GM12872 (cell line): ENCODE measurements at regions not wholly inside any gene's neighbourhood (a gene's known extent, or its start where the extent isn't known, plus 50 kb on each side); places are given as distances from the start of the nearest gene placed in this dataset.

Source experiments
- TF ChIP-seq, protein P1 (sequence below): IDR thresholded peaks from 3 replicates; pipeline ENCODE4 v1.5.1; 2011; ENCODE audit warnings: low read depth, mild to moderate bottlenecking, low read length, moderate library complexity; ENCODE audit not compliant: insufficient read depth

DNA sequence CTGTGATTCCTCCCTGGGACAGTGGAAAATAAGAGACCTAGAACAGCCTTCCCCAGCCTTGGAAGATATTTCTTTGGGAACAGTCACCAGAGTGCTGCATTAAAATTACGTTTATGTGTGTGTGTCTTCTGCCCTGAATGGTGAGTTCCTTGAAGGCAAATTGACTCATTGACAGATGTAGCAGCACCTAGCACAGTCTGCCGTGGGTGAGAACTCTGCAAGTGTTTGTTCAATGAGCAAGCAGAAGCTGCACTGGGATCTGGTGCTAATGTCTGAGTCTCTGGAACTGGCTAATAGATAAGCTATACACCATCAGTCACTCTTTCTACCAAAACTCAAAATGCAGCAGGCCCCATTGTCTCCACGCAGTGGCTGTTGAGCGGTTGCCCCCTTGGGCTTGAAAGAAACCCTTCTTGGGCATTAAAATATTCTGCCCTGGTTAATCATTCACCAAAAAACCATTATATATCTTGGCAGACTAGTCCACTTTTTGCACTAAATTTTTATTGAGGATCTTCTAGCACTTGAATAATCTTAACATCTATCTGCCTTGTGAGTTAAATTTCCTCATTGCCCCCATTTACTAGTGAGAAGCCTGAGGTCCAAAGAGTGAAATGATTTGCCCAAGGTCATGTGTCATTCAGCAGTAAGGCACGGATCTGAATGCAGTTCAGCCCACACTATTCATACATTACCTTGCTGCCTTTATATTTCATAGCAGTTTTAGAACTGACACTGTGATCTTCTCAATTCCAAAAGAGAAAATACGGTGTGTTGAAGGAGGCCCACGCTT, 87.8 kb upstream of the GALNT18 start:
- TF ChIP-seq, protein P1, sequence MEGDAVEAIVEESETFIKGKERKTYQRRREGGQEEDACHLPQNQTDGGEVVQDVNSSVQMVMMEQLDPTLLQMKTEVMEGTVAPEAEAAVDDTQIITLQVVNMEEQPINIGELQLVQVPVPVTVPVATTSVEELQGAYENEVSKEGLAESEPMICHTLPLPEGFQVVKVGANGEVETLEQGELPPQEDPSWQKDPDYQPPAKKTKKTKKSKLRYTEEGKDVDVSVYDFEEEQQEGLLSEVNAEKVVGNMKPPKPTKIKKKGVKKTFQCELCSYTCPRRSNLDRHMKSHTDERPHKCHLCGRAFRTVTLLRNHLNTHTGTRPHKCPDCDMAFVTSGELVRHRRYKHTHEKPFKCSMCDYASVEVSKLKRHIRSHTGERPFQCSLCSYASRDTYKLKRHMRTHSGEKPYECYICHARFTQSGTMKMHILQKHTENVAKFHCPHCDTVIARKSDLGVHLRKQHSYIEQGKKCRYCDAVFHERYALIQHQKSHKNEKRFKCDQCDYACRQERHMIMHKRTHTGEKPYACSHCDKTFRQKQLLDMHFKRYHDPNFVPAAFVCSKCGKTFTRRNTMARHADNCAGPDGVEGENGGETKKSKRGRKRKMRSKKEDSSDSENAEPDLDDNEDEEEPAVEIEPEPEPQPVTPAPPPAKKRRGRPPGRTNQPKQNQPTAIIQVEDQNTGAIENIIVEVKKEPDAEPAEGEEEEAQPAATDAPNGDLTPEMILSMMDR = no peak

DNA sequence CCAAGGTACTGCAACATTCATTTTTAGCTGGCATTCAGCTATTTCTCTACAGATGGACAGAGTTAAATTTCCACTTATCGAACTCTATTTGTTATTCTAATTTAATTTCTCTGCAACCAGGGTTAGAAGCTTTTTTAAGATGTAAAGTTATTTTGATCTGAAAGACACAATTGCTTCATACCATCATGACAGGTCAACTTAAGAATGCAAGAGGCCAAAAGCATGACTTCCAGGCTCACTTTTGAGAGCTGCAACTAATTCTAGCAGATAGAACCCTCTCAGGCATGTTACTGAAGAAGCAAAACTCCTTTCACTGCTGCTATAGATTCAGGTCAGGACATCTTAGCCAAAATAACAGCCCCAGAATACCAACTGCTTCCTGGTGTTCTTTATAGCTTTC, 86.5 kb upstream of the GALNT18 start:
- TF ChIP-seq, protein P1 = no peak

DNA sequence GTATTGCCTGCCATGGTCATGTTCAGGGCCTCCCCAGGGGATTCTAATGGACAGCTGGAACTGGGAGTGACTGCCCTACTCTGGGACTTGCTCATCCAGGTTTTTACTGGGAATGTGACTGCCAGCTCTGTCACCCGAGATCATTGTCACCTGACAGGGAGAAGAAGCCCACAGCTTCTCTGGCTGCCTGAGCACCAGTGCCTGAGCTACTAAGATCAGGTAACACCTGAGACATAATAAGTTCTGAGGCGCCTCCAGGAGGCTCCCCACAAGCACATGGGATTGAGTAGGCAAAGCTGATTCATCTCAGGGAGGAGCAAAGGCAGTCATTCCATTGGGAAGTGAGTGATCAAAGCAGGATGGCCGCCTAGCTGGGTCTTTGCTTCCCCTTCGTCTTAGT, 84.2 kb upstream of the GALNT18 start:
- TF ChIP-seq, protein P1 = no peak

DNA sequence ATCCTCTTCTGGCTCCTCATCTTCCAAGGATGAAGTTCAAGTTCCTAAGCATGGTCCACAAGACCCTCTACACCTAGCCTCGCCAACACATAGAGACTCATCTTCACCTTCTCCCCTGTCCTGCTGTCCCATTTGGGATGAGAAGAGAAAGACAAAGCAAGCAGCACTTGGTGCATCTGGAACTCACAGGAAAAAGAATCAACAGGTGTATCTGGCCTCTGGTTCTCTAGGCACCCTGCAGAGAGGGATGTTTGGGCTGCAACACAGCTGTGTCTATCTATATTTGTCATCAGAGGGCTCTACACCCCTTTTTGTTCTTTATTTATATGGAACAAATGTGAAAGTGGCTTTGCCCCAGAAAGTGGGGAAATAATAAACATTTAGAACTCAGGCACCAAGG, 82.1 kb upstream of the GALNT18 start:
- TF ChIP-seq, protein P1 = no peak

DNA sequence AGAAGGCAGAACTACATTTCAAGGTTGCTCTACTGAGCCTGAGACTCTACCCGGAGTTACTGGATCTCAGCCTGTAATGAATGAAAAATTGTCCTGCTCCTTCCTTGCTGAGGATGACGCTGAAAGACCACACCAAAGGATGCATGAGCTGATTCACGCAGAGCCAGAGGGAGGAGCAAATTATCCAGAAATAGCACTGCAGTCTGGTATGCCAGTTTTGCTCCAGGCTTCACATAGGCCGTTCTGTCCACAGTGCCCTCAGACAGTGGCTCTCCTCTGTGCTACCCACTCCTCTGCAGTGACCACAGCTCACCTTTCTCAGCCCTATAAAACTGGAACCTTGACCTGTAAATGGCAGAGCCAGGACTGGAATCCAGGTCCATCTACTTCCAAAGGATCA, 79.3 kb upstream of the GALNT18 start:
- TF ChIP-seq, protein P1 = no peak

DNA sequence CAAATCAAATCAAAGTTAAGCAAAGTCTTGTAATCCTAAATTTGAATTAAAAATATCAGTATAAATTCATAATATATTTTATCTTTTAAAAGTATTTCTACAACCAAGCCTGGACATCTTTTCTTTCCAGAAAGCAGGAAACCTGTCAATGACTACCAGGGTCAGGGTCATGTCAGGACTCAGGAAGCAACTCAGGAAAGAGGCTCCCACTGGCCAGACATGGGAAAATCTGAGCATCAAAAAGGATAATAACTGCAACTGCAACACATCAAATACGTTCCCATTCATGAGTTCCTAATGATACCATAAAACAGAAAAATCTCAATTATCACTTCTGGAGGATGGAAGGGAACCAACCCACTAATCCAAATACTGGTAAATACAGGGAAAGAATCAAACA, 76.0 kb upstream of the GALNT18 start:
- TF ChIP-seq, protein P1 = no peak

DNA sequence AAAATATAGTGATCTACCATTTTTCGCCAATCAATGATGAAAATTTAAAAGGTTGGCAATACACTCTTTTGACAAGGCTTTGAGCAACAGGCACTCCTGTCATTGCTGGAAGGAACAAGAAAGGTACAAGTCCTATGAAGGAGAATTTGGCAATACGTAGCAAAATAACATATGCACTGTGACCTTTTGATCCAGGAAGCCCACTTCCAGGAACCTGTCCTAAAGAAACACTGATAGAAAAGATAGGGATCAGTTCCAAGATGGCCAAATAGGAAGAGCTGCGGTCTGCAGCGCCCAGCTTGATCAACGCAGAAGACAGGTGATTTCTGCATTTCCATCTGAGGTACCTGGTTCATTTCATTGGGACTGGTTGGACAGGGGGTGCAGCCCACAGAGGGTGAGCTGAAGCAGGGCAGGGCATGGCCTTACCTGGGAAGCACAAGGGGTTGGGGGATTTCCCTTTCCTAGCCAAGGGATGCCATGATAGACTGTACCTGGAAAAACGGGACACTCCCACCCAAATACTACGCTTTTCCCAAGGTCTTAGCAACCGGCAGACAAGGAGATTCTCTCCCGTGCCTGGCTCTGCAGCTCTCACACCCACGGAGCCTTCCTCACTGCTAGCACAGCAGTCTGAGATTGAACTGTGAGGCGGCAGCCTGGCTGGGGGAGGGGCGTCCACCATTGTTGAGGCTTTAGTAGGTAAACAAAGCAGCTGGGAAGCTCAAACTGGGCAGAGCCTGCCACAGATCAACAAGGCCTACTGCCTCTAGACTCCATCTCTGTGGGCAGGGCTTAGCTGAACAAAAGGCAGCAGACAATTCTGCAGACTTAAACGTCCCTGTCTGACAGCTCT, 69.7 kb upstream of the GALNT18 start:
- TF ChIP-seq, protein P1 = no peak
